Astrocyte (in vitro differentiated cells and primary cell): ENCODE measurements at regions not wholly inside any gene's neighbourhood (a gene's known extent, or its start where the extent isn't known, plus 50 kb on each side); places are given as distances from the start of the nearest gene placed in this dataset.

Experiments
- EZH2 ChIP-seq: IDR thresholded peaks from 2 replicates; pipeline ENCODE4 v1.6.1; 2012; ENCODE audit warnings: mild to moderate bottlenecking, low read length, inconsistent platforms; ENCODE audit not compliant: insufficient read depth
- TF ChIP-seq, protein P1 (sequence below): IDR thresholded peaks from 2 replicates; pipeline ENCODE4 v1.5.1; 2011; ENCODE audit warnings: low read depth, mild to moderate bottlenecking, inconsistent platforms, low read length, moderate library complexity; ENCODE audit not compliant: insufficient read depth

DNA sequence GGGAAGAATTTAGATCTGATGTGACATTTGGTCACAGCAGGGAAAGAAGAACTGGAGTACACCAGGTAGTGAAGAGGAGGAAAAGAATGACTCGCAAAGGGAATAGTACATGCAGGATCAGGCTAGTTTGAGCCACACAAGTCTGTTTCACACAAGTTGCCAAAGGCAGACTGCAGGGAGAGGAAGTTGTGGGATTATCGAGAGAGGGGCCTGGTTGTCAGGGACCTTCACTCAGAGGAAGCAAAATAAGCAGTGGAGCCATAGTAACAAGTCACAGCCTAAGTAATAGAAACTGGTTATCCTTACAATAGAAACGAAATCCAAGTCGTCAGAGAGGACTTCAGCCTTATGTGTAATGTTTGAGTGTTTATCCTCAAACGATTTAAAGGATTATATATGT, 316.7 kb upstream of the HTR2C start:
- TF ChIP-seq, protein P1, sequence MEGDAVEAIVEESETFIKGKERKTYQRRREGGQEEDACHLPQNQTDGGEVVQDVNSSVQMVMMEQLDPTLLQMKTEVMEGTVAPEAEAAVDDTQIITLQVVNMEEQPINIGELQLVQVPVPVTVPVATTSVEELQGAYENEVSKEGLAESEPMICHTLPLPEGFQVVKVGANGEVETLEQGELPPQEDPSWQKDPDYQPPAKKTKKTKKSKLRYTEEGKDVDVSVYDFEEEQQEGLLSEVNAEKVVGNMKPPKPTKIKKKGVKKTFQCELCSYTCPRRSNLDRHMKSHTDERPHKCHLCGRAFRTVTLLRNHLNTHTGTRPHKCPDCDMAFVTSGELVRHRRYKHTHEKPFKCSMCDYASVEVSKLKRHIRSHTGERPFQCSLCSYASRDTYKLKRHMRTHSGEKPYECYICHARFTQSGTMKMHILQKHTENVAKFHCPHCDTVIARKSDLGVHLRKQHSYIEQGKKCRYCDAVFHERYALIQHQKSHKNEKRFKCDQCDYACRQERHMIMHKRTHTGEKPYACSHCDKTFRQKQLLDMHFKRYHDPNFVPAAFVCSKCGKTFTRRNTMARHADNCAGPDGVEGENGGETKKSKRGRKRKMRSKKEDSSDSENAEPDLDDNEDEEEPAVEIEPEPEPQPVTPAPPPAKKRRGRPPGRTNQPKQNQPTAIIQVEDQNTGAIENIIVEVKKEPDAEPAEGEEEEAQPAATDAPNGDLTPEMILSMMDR, result no peak
- TF ChIP-seq EZH2, result no peak
